Chondrocyte (in vitro differentiated cells): ENCODE measurements at regions not wholly inside any gene's neighbourhood (a gene's known extent, or its start where the extent isn't known, plus 50 kb on each side); places are given as distances from the start of the nearest gene placed in this dataset.

Experiments used
- DNase-seq: peaks from one replicate; pipeline ENCODE4 v3.0.0; 2021; ENCODE audit warnings: mixed read lengths, low spot score
- H3K27ac Mint-ChIP-seq: one replicate; pipeline ENCODE4 v1.8.0; 2021; ENCODE audit warnings: mild to moderate bottlenecking, moderate library complexity, mixed read lengths; ENCODE audit not compliant: unreplicated experiment
- H3K27me3 Mint-ChIP-seq: 2 replicates; pipeline ENCODE4 v1.8.0; 2021; ENCODE audit warnings: low read depth, mixed read lengths
- H3K36me3 Mint-ChIP-seq: 2 replicates; pipeline ENCODE4 v1.8.0; 2021; ENCODE audit warnings: low read depth, mixed read lengths
- H3K4me1 Mint-ChIP-seq: 2 replicates; pipeline ENCODE4 v1.8.0; 2021; ENCODE audit warnings: low read depth, mild to moderate bottlenecking, mixed read lengths
- H3K4me3 Mint-ChIP-seq: one replicate; pipeline ENCODE4 v1.8.0; 2021; ENCODE audit warnings: mild to moderate bottlenecking, moderate library complexity, mixed read lengths; ENCODE audit not compliant: unreplicated experiment
- H3K9me3 Mint-ChIP-seq: 2 replicates; pipeline ENCODE4 v1.8.0; 2021; ENCODE audit warnings: low read depth, mixed read lengths
- CTCF ChIP-seq: fragments of 200-600 bp; sonication (generic); IDR thresholded peaks from 2 replicates; pipeline ENCODE4 v1.5.0; 2021; ENCODE audit warnings: antibody characterized with exemption, mild to moderate bottlenecking, moderate library complexity

GRCh38 chr14:65195042-65195719 is 92.9 kb upstream of the MAX start:
- no peak for TF ChIP-seq CTCF
- Mint-ChIP-seq H3K27ac (no peak overlapping the region), H3K27me3 (no peaks in the 10 kb centered on the region), H3K4me1 (no peaks in the 10 kb centered on the region), H3K4me3 (no peak overlapping the region), H3K9me3 (no peaks in the 10 kb centered on the region), H3K36me3 (peaks cover 2% of the 10 kb centered on the region)
- no peak for DNase-seq

- Mint-ChIP-seq H3K4me1 (no peaks in the 10 kb centered on the region), H3K36me3 (peaks cover 2% of the 10 kb centered on the region), H3K27me3 (no peaks in the 10 kb centered on the region), H3K4me3 (no peak overlapping the region), H3K9me3 (peaks cover 2% of the 10 kb centered on the region), H3K27ac (no peak overlapping the region)
- DNase-seq, result no peak
- TF ChIP-seq CTCF, result no peak
Observed at GRCh38 chr14:65198346-65198745, 96.0 kb upstream of the MAX start.

GRCh38 chr14:65200454-65200853 is 98.1 kb upstream of the MAX start:
- Mint-ChIP-seq H3K27me3 (no peaks in the 10 kb centered on the region), H3K36me3 (peaks cover 2% of the 10 kb centered on the region), H3K4me3 (no peak overlapping the region), H3K27ac (no peak overlapping the region), H3K9me3 (peaks cover 2% of the 10 kb centered on the region), H3K4me1 (no peaks in the 10 kb centered on the region)
- no peak for TF ChIP-seq CTCF
- DNase-seq, result no peak

DNA sequence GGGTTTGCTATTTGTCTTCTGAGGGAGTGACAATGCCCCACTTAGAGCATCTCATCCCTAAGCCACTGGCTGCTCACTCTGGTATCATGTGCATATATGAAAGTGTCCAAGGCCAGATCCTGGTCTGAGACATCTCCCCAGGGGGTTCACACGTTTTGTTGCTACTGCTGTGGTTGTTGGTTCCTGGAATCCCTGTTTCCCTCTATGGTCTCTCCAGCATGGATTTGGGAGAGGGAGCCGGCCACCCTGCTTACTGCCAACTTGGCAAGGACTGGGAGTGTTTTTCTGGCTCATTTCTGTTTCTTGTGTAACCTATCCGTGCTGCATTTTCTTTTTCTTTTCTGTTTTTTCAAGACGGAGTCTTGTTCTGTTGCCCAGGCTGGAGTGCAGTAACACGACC is 101.3 kb upstream of the MAX start:
- peaks cover 2% of the 10 kb centered on the region for H3K9me3 Mint-ChIP-seq
- no peak overlapping the region for H3K4me3 Mint-ChIP-seq
- no peaks in the 10 kb centered on the region for H3K27me3 Mint-ChIP-seq
- no peak overlapping the region for H3K27ac Mint-ChIP-seq
- DNase-seq, result no peak
- TF ChIP-seq CTCF, result no peak
- H3K36me3 Mint-ChIP-seq, result no peaks in the 10 kb centered on the region
- H3K4me1 Mint-ChIP-seq, result peaks cover 6% of the 10 kb centered on the region

GRCh38 chr14:65204056-65204455 is 101.7 kb upstream of the MAX start:
- Mint-ChIP-seq H3K4me3 (no peak overlapping the region), H3K36me3 (no peaks in the 10 kb centered on the region), H3K27ac (no peak overlapping the region), H3K9me3 (peaks cover 2% of the 10 kb centered on the region), H3K27me3 (no peaks in the 10 kb centered on the region), H3K4me1 (peaks cover 6% of the 10 kb centered on the region)
- no peak for TF ChIP-seq CTCF
- no peak for DNase-seq
